ENCODE measurements at regions not wholly inside any gene's neighbourhood (a gene's known extent, or its start where the extent isn't known, plus 50 kb on each side); places are given as distances from the start of the nearest gene placed in this dataset.

- no peaks in the 10 kb centered on the region for H3K4me1 ChIP-seq
- no peak overlapping the region for H3K4me3 ChIP-seq
- ATAC-seq (no peak), DNase-seq (no peak)
- intact Hi-C loops (cut with DNase I) = no loop called here
- no peaks in the 10 kb centered on the region for H3K9me3 ChIP-seq
- H3K36me3 ChIP-seq = no peaks in the 10 kb centered on the region
- H3K27me3 ChIP-seq = peaks cover 0 to 16% (median 2%) of the 10 kb centered on the region in 9 donors
- H3K27ac ChIP-seq = no peak overlapping the region
- TF ChIP-seq CTCF (IDR thresholded peaks at IDR 0.05) = no peak
- TF ChIP-seq POLR2A (IDR thresholded peaks at IDR 0.05) = no peak
- WGBS, 4 donors = 83 to 87% (median 85%) methylated on average over 4 of the region's 4 CpGs
These were observed 104.5 kb downstream of the NR2F2 start for GRCh38 chr15:96435022-96435421.

- TF ChIP-seq CTCF (IDR thresholded peaks at IDR 0.05) = no peak
- no peak for TF ChIP-seq POLR2A (IDR thresholded peaks at IDR 0.05)
- Histone ChIP-seq H3K27ac (no peak overlapping the region), H3K36me3 (no peaks in the 10 kb centered on the region), H3K4me1 (no peaks in the 10 kb centered on the region), H3K27me3 (peaks cover 0 to 18% (median 3%) of the 10 kb centered on the region in 9 donors), H3K4me3 (no peak overlapping the region), H3K9me3 (no peaks in the 10 kb centered on the region)
- ATAC-seq = no peak
- WGBS, 4 donors = 84 to 93% (median 89%) methylated on average over 3 of the region's 3 CpGs
- no peak for DNase-seq
- intact Hi-C loops (cut with DNase I) = no loop called here
These were observed 105.3 kb downstream of the NR2F2 start for GRCh38 chr15:96435841-96436240.

GRCh38 chr15:96440978-96441377 lies 110.5 kb downstream of the NR2F2 start:
- intact Hi-C loops (cut with DNase I) = no loop called here
- ATAC-seq (no peak), DNase-seq (no peak)
- Histone ChIP-seq H3K4me3 (no peak overlapping the region), H3K36me3 (no peaks in the 10 kb centered on the region), H3K27me3 (peaks cover 0 to 26% (median 0%) of the 10 kb centered on the region in 9 donors), H3K4me1 (no peaks in the 10 kb centered on the region), H3K27ac (no peak overlapping the region), H3K9me3 (no peaks in the 10 kb centered on the region)
- WGBS, 4 donors = 83 to 87% (median 85%) methylated on average over 4 of the region's 4 CpGs
- no peak for TF ChIP-seq CTCF (IDR thresholded peaks at IDR 0.05)
- no peak for TF ChIP-seq POLR2A (IDR thresholded peaks at IDR 0.05)

- TF ChIP-seq POLR2A (IDR thresholded peaks at IDR 0.05) (no peak), CTCF (IDR thresholded peaks at IDR 0.05) (no peak)
- DNase-seq = no peak
These were observed 111.6 kb downstream of the NR2F2 start for GRCh38 chr15:96442076-96442475.

More at GRCh38 chr15:96442076-96442475, 111.6 kb downstream of the NR2F2 start:
- H3K27ac ChIP-seq = no peak overlapping the region
- H3K4me3 ChIP-seq = no peak overlapping the region
- H3K36me3 ChIP-seq = no peaks in the 10 kb centered on the region
- H3K4me1 ChIP-seq = no peaks in the 10 kb centered on the region
- peaks cover 0 to 29% (median 0%) of the 10 kb centered on the region in 9 donors for H3K27me3 ChIP-seq
- no peaks in the 10 kb centered on the region for H3K9me3 ChIP-seq
- 89 to 94% (median 91%) methylated on average over 18 of the region's 18 CpGs for WGBS, 4 donors
- ATAC-seq = no peak
- intact Hi-C loops (cut with DNase I) = no loop called here

Measured in heart left ventricle (tissue), 16 donors.